ENCODE measurements at regions not wholly inside any gene's neighbourhood (a gene's known extent, or its start where the extent isn't known, plus 50 kb on each side); places are given as distances from the start of the nearest gene placed in this dataset.

DNA sequence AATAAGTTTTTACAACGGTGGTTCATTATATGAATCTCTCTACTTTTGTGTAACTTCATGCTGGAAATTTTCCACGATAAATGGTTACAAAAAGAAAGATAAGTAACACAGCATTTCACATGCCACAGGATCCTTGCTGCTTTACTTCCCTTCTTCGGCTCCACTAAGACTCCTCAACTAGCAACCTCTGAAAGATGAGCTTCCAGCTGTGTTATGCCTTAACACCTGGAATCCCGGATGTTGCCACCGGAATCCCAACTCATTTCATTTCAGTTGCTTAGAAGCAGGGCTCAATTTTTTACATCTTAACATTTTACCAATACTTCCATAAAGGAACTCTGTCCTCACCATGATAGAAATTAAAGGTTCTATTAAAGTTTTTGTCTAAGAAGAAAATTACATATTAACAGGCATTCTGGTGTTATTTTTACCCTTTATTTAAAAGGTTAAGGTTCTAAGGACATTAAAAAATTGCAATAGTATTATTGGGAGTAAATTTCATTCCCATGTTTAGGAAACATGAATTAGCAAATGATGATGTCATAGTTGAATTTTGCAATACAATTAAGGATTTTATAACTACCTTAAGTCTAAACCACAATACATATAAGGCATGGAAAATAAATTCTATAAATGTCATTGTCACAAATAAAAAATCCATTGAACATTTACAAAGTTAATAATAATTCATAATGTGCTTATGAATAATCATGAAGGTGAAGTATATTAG lies 57.1 kb upstream of the IL6 start:
- peak; percentile 75 for FAIRE-seq
- no peak overlapping the region for H3K9ac ChIP-seq (replicated peaks in 1 of 4; ENCODE audit: extremely low read depth in 1 of 4, low read depth in 3 of 4, low read length in 3 of 4)
- no peak overlapping the region for H3K14ac ChIP-seq (ENCODE audit: insufficient read length)
- no peaks in the 10 kb centered on the region; a peak in 1 of 4 replicates for H3K79me2 ChIP-seq (ENCODE audit: control insufficient read depth in 1 of 2, insufficient read depth in 2 of 2, low read length in 2 of 2)
- H4K91ac ChIP-seq (replicated peaks; ENCODE audit: insufficient read length, low read length), result no peak overlapping the region
- no peaks in the 10 kb centered on the region for H3K79me1 ChIP-seq (ENCODE audit: low read depth, low read length)
- H4K8ac ChIP-seq (ENCODE audit: extremely low read depth, insufficient read depth, low read length), result no peak overlapping the region
- H2BK12ac ChIP-seq (ENCODE audit: low read depth, low read length), result no peak overlapping the region
- no peak overlapping the region for H3K27ac ChIP-seq (ENCODE audit: low read depth, low read length)
- no peak overlapping the region for H3K4me3 ChIP-seq (ENCODE audit: extremely low read depth in 1 of 4, insufficient read depth in 2 of 4, low read depth in 3 of 4, low read length in 4 of 4)
- POLR2A ChIA-PET (ENCODE audit: partially characterized antibody), result interaction anchor here (0.7 to 2.1 kb wide), 5 partner anchors 9 to 109 kb away, joined by 3 to 7 read pairs (median 3); no protein-coding TSS in a partner anchor
- no peaks in the 10 kb centered on the region; a peak in 1 of 4 replicates for H3K9me3 ChIP-seq (ENCODE audit: insufficient read depth in 2 of 2, low read depth in 1 of 2, low read length in 1 of 2)
- WGBS, 2 experiments (ENCODE audit: extremely low coverage in 1 of 2, insufficient coverage in 1 of 2, insufficient read length in 1 of 2, insufficient replicate concordance in 2 of 2, low coverage in 1 of 2, low lambda C conversion rate in 2 of 2, missing lambda C conversion rate in 1 of 2), result 54% methylated on average over 5 of the region's 5 CpGs; no CpG with 5 or more reads in 1 of the 2 experiments
- no peak overlapping the region for H2AK5ac ChIP-seq (ENCODE audit: low read depth, low read length)
- no peak for TF ChIP-seq FOSL1 (IDR thresholded peaks at IDR 0.05; ENCODE audit: insufficient read depth, low read depth, low read length)
- no peak for TF ChIP-seq TEAD4 (IDR thresholded peaks at IDR 0.05; ENCODE audit: low read depth, low read length)
- TF ChIP-seq, protein P1, sequence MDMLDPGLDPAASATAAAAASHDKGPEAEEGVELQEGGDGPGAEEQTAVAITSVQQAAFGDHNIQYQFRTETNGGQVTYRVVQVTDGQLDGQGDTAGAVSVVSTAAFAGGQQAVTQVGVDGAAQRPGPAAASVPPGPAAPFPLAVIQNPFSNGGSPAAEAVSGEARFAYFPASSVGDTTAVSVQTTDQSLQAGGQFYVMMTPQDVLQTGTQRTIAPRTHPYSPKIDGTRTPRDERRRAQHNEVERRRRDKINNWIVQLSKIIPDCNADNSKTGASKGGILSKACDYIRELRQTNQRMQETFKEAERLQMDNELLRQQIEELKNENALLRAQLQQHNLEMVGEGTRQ (IDR thresholded peaks at IDR 0.05; ENCODE audit: low read length), result no peak
- no peak for TF ChIP-seq EZH2 (IDR thresholded peaks at IDR 0.05; ENCODE audit: low read depth, low read length, severe bottlenecking)
- no peak for TF ChIP-seq CEBPB (IDR thresholded peaks at IDR 0.05; ENCODE audit: low read depth, low read length)
- TF ChIP-seq EP300 (IDR thresholded peaks at IDR 0.05; ENCODE audit: borderline replicate concordance in 1 of 2, low read depth in 2 of 2, low read length in 2 of 2), result no peak
- TF ChIP-seq SP4 (IDR thresholded peaks at IDR 0.05; ENCODE audit: low read length), result no peak
- TF ChIP-seq SIX5 (IDR thresholded peaks at IDR 0.05; ENCODE audit: low read depth, low read length), result no peak
- TF ChIP-seq TBP (IDR thresholded peaks at IDR 0.05; ENCODE audit: low read depth, low read length), result no peak
- CTCF ChIA-PET (ENCODE audit: partially characterized antibody), result interaction anchor here (0.6 to 3.6 kb wide), 10 partner anchors 8 to 109 kb away, joined by 3 to 28 read pairs (median 4); partner anchors contain the start of gene IL6
- no peak overlapping the region for H2BK20ac ChIP-seq (ENCODE audit: low read length)
- DNase-seq (ENCODE audit: low read depth in 1 of 2, low spot score in 2 of 2), result no peak
- H3K27me3 ChIP-seq (replicated peaks in 1 of 4; ENCODE audit: control insufficient read depth in 3 of 4, extremely low read depth in 1 of 4, insufficient read depth in 3 of 4, low read length in 3 of 4), result no peaks in the 10 kb centered on the region
- H3K4me2 ChIP-seq (ENCODE audit: insufficient read depth in 1 of 2, low read depth in 2 of 2, low read length in 2 of 2), result peak overlapping the region in 1 of 2 experiments; percentile 57; a peak in 1 of 4 replicates
- H3K18ac ChIP-seq (ENCODE audit: extremely low read depth, low read length), result no peak overlapping the region
- H2BK120ac ChIP-seq (replicated peaks; ENCODE audit: low read depth, low read length), result no peak overlapping the region
- H3K23ac ChIP-seq (ENCODE audit: insufficient read length), result no peak overlapping the region
- peaks cover 2% of the 10 kb centered on the region; the same call in 1 of the 2 replicates for H3K23me2 ChIP-seq (ENCODE audit: low read depth, low read length)
- no peak overlapping the region for H3K56ac ChIP-seq (replicated peaks; ENCODE audit: insufficient read length, low read depth, low read length)
- no peak overlapping the region for H2BK5ac ChIP-seq (ENCODE audit: low read depth, low read length)
- H4K5ac ChIP-seq (ENCODE audit: insufficient read length, low read depth, low read length), result no peak overlapping the region
- no peaks in the 10 kb centered on the region for H3K36me3 ChIP-seq (ENCODE audit: control insufficient read depth in 2 of 4, insufficient read depth in 4 of 4, low read length in 3 of 4)
- H3K4ac ChIP-seq (replicated peaks; ENCODE audit: insufficient read length, low read depth, low read length), result no peak overlapping the region
- H2AFZ ChIP-seq (ENCODE audit: low read length), result no peak overlapping the region
- no peak overlapping the region for H2BK15ac ChIP-seq (ENCODE audit: low read length)
- no peaks in the 10 kb centered on the region for H4K20me1 ChIP-seq (replicated peaks in 1 of 2; ENCODE audit: control insufficient read depth in 1 of 2, insufficient read depth in 2 of 2, low read length in 2 of 2)
- H3K4me1 ChIP-seq (replicated peaks in 1 of 4; ENCODE audit: control insufficient read depth in 3 of 4, insufficient read depth in 4 of 4, low read length in 3 of 4), result peaks cover 5 to 20% (median 14%) of the 10 kb centered on the region in 4 experiments
